Occipital lobe (tissue), 1 donor: ENCODE measurements at regions not wholly inside any gene's neighbourhood (a gene's known extent, or its start where the extent isn't known, plus 50 kb on each side); places are given as distances from the start of the nearest gene placed in this dataset.
A peak's percentile ranks its signal among the peaks of the same experiment; 100 is the strongest.

ENCODE experiments used
- DNase-seq: peaks from one replicate; lab custom pipeline; 2025; lab: John Stamatoyannopoulos, UW

DNA sequence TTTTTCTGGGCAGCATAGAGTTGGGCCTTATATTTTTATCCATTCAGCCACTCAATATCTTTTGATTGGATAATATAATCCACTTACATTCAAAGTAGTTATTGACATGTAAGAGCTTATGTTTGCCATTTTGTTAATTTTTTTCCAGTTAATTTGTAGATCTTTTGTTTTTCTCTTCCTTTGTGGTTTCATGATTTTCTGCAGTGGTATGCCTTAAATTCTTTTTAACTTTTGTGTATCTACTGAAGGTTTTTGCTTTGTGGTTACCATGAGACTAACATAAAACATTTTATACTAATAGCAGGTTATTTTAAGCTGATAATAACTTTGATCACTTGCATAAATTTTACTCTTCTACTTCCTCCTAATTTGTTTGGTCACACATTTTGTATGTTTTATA, 140.8 kb upstream of the GATB start:
- DNase-seq, result no peak

- no peak for DNase-seq
Observed at GRCh38 chr4:151896880-151897279, 136.1 kb upstream of the GATB start.

DNA sequence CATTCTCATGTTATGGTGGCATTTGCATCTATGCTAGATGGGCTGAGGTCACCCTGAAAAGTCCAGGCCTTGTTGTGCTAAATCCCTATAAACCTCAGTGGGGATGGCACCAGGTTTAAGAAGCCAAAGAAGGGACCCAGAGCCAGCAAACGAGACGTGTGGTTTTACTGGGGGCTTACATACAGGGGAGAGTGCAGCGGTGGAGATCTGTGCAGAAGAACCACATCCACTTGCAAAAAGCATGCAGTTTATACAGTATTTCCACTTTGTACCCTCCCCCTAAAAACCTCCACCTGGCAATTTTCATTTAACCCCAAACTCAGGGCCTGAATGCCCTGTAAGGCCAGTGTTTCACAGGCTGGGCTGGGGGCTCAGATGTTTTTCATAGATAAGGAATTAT, 134.9 kb upstream of the GATB start:
- DNase-seq, result no peak

- DNase-seq, result no peak
Observed at GRCh38 chr4:151894246-151894645, 133.4 kb upstream of the GATB start.

- DNase-seq, result no peak
Observed at GRCh38 chr4:151888367-151888866, 127.6 kb upstream of the GATB start.

DNA sequence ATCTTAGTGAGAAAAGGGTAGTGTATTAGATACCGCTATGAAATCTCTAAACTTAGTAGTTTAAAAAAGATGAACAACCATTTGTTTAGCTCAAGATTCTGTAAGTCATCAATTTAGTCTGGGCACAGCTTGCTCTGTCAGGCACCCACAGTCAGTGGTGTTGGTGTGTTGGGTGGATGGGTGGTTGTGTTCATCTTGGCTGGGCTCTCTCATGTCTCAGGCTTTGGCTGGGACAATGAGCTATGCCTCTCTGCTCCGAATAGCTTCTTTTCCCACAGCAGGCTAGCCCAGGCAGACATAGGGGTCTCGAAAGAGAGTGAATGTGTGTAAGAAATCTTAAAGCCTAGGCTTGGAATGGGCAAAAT, 127.0 kb upstream of the GATB start:
- DNase-seq, result no peak

DNA sequence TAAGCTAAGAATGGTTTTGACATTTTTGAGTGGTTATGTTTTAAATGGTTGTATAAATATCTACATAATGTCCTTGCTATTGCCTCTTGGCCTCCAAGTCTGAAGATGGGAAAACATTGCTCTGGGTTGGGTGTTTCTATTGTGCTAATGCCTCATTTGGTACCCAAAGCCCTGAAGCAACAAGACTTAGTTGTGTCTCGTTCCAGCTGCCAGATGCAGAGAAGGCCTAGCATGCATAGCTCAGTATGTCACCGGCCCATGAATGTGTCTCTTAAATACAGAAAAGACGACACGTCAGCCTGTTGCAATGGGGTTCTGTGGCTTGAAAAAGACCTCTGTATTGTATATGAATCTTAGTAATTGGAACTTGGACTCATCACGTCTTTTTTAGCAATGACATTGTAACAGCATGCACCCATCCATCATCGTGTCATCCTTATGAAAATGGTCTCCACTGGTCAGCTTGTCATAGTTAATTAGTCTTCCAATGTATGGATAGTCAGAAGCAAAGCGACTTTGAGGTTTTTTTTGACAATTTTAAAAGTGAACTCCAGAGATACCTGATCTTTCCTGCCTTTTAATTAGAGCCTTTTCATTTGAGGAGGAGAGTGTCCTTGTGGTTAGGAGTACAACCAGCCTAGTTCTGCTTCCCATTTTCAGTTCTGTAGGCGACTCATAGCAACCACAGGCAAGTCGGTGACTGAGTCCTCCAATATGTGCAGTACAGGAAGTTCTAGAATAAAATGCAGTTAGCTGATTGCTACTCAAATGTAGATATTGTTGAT, 126.4 kb upstream of the GATB start:
- DNase-seq, result no peak

DNA sequence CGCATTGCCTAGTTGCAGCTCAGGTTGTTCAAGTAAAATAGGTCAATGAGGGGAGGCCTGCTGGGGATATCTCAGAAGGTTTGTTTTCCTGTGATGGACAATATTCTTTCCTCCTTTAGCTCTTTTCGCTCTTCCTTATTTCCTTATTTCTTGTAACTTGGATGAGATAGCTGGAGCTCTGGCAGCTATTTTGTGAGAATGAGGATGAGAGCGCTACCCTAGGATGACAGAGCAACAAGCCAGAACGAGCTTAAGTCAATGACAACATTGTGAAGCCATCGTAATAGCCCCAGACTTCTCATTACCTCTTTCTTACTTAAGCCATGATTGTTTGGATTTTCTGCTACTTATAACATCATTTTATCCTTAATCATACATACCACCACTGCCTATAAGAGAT, 124.3 kb upstream of the GATB start:
- DNase-seq, result no peak

- no peak for DNase-seq
Observed at GRCh38 chr4:151883747-151884146, 122.9 kb upstream of the GATB start.

DNA sequence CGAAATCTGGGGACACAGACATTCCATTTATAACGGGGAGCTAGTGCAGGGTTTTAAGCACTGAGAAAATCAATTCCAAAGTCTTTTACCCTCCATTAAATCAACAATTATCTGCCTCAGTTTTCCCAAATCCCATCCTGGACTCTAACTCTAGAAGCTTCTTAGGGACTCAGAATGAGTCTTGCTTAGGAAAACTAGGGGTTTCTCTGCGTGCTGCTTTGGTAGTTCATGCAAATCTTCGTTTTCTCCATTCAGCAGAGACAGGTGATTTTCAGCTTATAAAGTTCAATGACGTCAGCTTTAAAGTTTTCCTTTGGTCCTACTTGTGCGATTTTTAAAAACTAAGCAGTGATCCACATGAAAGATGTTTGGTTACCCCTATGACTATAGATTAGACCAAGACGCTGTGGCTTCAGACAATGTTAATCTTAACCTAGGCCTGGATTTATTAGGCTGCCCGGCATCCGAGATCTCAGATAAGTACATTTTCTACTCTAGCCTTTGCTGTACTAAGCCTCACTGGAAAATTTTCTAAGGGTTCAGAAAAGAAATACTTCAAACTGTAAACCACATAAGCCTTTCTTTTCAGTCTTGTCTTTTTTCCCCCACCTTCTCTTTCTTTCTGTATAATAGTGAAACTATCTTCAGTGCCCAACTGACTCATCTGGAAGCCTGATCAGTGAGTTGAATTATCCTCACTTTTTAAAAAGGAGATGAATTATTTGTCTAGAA, 121.4 kb upstream of the GATB start:
- DNase-seq, result no peak

DNA sequence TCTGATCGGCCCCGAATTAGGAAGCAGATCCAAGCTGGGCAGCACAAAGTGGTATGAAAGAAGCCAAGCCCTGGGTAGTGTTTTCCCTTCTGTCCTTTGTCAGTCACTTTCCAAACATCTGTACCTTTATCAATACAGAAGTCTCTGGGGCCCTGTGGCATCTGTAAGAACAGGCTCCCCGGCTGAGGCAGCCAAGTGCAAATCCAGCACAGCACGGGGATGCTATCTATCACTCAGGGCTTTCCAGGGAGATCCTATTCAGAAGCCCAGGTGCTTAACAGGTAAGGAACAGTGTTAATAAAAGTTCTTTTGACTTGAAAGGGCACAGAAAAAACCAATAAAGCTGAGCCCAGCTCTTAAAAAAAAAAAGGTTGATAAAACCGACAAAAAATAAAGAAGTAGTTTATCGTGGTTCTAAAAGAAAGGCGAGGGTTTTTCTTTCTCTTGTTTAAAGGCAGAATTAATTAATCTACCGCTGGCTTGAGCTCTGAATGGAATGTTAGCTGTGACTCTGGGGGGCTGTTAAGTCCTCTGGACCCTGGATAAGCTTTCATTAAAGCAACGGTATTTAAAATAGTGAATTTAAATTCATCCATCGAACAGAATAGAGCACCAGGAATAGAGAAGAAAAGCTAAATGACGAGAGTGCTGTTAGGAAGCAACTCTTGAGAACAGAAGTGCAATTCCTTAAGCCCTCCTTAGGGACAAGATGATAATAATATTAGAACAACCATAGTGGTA, 119.1 kb upstream of the GATB start:
- no peak for DNase-seq

GRCh38 chr4:151876381-151876988, 115.7 kb upstream of the GATB start:
- no peak for DNase-seq

DNA sequence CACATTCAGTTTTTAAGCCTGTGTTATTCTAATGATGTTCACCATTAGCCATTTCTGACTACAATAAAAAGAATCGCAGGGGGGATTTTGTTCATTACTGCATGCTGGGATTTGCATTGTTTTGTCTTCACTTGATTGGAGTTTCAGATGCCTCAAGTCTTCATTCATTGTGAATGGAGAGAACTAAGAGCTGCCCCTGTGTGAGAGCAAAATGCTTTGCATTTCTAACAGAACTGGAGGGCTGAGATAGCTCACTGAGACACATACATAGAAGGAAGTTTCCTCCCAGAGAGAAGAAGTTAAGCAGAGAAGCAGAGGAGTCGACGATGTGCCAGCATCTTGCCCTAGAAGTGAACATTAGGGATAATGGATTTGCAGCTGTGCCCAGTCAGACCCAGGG, 113.5 kb upstream of the GATB start:
- no peak for DNase-seq

- no peak for DNase-seq
Observed at GRCh38 chr4:151866592-151866918, 105.7 kb upstream of the GATB start.

DNA sequence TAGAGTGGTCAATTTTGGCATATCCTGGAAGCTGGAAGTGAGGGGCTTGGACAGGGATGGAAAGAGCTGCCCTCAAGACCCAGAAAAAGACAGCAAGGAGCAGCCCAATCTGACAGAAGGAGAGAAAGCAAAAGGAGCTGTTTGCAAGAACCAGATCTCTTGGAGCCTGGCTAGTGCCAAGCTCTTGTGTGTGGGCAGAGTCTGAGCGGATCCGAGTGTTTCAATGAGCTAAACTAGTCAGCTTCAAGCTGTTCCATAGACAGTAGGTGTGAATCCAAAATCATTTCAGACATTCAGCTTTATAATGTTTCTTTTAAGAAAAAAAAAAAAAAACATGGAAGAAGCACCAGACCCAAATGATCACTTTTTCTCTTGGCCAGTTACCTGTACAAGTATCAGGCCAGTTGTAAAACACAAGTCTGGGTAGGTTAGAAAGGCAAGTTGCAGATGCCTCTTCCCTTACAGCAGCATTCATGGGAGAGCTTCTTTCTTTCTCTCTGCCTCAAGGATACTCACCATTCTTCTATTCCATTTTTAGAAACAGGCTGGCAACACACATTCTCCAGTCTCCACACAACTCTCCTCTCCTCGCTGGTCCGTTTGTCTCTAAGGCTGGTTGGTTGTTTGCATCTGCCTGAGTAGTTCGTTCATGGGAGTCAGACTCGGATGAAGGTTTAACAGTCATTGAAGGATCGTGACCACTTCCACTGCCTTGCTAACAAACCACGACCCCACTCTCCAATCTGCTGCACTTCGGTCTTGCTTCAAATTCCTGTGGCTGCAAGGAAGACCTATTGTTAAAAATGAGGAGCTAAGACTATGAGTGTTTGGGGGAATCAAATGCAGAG, 105.2 kb upstream of the GATB start:
- DNase-seq, result peak; percentile 51

GRCh38 chr4:151865312-151865711, 104.5 kb upstream of the GATB start:
- peak; percentile 70 for DNase-seq

- DNase-seq, result no peak
Observed at GRCh38 chr4:151864068-151864467, 103.3 kb upstream of the GATB start.

DNA sequence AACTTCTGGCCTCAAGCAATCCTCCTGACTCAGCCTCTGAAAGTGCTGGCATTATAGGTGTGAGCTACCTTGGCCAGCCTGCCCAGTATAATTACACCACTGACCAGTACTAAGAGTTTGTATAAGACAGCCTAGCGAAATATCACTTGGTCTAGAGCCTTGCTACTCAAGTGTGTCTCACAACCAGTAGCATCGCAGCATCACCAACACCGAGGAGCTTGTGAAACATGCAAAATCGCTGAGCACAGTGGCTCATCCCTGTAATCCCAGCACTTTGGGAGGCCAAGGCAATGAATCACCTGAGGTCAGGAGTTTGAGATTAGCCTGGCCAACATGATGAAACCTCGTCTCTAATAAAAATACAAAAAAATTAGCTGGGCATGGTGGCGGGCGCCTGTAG, 102.0 kb upstream of the GATB start:
- no peak for DNase-seq

GRCh38 chr4:151860561-151861093, 99.8 kb upstream of the GATB start:
- peak; percentile 65 for DNase-seq

GRCh38 chr4:151859641-151860040, 98.8 kb upstream of the GATB start:
- DNase-seq, result no peak

DNA sequence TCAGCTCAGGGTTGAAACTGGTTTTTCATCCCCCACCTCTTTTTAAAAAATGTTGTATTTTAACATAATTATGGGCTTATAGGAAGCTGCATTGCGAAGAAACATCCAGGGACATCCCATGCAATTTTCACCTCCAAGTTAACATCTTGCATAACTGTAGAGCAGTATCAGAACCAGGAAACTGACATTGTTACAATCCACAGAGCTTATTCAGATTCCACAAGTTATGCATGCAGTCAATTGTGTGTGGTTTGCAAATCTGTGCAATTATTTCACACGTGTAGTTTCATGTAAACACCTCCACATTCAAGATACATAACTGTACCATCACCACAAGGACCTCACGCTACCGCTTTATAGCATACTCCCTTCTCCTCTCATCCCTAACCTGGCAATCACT, 97.5 kb upstream of the GATB start:
- no peak for DNase-seq
